ENCODE measurements at regions not wholly inside any gene's neighbourhood (a gene's known extent, or its start where the extent isn't known, plus 50 kb on each side); places are given as distances from the start of the nearest gene placed in this dataset.

GRCh38 chr3:127403795-127404194, 115.9 kb upstream of the PRR20G start:
- no peak for TF ChIP-seq RAD21 (IDR thresholded peaks at IDR 0.05; ENCODE audit: low read depth)
- no peak for TF ChIP-seq CTCF (IDR thresholded peaks at IDR 0.05 in 2 of 3, conservative IDR thresholded peaks at IDR 0.05 in 1 of 3; ENCODE audit: borderline replicate concordance in 1 of 3, insufficient read depth in 1 of 3, low read depth in 2 of 3, low read length in 2 of 3)
- no peak for TF ChIP-seq SRF (IDR thresholded peaks at IDR 0.05; ENCODE audit: low read depth)
- TF ChIP-seq CEBPB (IDR thresholded peaks at IDR 0.05; ENCODE audit: low read depth), result no peak
- TF ChIP-seq EZH2 (IDR thresholded peaks at IDR 0.05), result no peak
- no peak for TF ChIP-seq POLR2A (IDR thresholded peaks at IDR 0.05; ENCODE audit: borderline replicate concordance, extremely low read depth, insufficient read depth, insufficient read length)

All from HCT116 (cell line).